ENCODE measurements at regions not wholly inside any gene's neighbourhood (a gene's known extent, or its start where the extent isn't known, plus 50 kb on each side); places are given as distances from the start of the nearest gene placed in this dataset.

DNA sequence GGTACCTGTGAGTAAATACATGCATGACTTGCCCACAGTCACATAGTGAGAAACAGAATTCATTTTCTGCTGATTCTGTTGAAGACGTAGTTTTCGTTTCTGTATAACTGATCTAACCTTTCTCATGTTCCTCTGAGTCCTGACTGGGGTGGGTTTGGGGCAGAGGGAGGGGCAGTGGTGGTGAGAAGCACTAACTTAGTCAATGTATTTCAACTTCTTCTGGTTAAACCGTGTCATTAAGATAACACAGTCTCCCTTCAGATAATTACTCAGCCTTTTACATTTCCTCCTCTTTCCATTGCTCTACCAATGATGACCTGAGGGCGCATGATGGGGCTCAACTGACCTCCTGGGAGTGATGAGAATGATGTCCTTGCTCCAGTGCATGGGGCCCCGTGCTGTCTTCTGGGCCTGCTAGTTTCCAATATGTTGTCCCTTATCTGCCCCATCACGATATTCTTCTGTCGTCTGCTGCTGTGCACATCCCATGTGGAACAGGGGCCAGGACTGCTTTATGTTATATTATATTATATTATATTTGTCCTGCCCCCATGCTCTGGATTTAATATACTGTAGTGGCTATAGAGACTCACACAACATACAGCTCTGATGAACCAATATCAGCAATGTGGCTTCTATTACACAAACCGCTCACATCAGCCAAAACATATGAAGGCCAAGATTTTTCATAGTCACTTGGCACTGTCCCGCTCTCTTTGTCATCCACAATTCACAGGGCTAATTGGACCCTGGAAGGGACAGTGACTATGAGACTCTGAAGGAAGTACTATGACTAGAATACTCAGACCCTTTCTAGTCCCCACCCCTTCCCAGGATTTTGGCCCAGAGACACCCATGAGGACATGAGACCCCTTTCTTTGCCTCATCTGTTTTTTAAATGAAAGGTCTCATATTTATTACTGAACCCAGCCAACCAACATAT is 407.1 kb upstream of the MCTP2 start:
- H3K36me3 ChIP-seq = no peaks in the 10 kb centered on the region
- no peaks in the 10 kb centered on the region for H3K27me3 ChIP-seq
- H3K9me3 ChIP-seq = no peaks in the 10 kb centered on the region
- no peaks in the 10 kb centered on the region for H3K4me1 ChIP-seq (ENCODE audit: control insufficient read depth in 1 of 2, insufficient read depth in 1 of 2, low read depth in 1 of 2, low read length in 1 of 2)
- no peak overlapping the region for H3K27ac ChIP-seq
- no peak overlapping the region for H3K4me3 ChIP-seq (ENCODE audit: low read depth in 1 of 2, low read length in 1 of 2)
- TF ChIP-seq, protein P1, sequence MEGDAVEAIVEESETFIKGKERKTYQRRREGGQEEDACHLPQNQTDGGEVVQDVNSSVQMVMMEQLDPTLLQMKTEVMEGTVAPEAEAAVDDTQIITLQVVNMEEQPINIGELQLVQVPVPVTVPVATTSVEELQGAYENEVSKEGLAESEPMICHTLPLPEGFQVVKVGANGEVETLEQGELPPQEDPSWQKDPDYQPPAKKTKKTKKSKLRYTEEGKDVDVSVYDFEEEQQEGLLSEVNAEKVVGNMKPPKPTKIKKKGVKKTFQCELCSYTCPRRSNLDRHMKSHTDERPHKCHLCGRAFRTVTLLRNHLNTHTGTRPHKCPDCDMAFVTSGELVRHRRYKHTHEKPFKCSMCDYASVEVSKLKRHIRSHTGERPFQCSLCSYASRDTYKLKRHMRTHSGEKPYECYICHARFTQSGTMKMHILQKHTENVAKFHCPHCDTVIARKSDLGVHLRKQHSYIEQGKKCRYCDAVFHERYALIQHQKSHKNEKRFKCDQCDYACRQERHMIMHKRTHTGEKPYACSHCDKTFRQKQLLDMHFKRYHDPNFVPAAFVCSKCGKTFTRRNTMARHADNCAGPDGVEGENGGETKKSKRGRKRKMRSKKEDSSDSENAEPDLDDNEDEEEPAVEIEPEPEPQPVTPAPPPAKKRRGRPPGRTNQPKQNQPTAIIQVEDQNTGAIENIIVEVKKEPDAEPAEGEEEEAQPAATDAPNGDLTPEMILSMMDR (IDR thresholded peaks at IDR 0.05) = no peak

DNA sequence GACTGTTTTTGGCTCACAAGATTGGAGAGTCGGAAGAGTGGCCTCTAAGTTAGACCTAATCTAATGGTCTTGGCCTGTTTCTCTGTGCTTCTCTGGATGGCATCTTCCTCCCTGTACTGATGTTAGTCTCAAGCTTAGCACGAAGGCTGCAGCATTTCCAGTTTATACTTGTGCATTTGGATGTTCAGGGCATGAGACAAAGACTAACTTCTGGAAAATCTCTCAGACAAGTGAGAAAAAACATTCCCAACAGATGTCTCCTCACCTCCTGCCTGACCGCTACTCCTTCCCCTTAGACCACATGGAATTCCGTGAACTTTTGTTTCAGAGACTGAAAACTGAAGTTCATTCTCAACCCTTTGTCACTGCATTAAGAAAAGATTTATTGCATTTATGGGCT is 410.8 kb upstream of the MCTP2 start:
- no peaks in the 10 kb centered on the region for H3K4me1 ChIP-seq (ENCODE audit: control insufficient read depth in 1 of 2, insufficient read depth in 1 of 2, low read depth in 1 of 2, low read length in 1 of 2)
- TF ChIP-seq, protein P1 (IDR thresholded peaks at IDR 0.05) = no peak
- no peak overlapping the region for H3K4me3 ChIP-seq (ENCODE audit: low read depth in 1 of 2, low read length in 1 of 2)
- no peak overlapping the region for H3K27ac ChIP-seq
- H3K27me3 ChIP-seq = no peaks in the 10 kb centered on the region
- no peaks in the 10 kb centered on the region for H3K9me3 ChIP-seq
- no peaks in the 10 kb centered on the region for H3K36me3 ChIP-seq

DNA sequence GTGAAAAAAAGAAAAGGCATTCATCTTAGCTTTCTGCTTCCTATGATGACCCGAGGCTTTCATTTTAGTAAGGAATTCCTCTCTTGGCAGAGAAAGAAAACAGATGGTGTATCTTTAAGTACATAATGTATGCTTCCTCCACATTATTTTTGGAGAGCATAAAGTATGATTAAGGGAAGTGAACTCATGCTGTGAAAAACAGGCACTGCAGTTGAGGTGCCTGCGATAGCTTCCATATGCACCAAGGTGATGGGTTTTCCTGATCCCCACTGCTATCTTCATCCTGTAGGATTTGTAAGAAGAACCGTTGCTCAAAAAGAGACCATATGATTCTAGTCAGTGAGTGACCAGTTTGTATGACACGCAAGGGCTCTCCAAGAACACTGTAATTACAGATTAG is 411.5 kb upstream of the MCTP2 start:
- TF ChIP-seq, protein P1 (IDR thresholded peaks at IDR 0.05) = no peak
- Histone ChIP-seq H3K36me3 (no peaks in the 10 kb centered on the region), H3K9me3 (no peaks in the 10 kb centered on the region), H3K4me1 (ENCODE audit: control insufficient read depth in 1 of 2, insufficient read depth in 1 of 2, low read depth in 1 of 2, low read length in 1 of 2) (no peaks in the 10 kb centered on the region), H3K4me3 (ENCODE audit: low read depth in 1 of 2, low read length in 1 of 2) (no peak overlapping the region), H3K27me3 (no peaks in the 10 kb centered on the region), H3K27ac (no peak overlapping the region)

DNA sequence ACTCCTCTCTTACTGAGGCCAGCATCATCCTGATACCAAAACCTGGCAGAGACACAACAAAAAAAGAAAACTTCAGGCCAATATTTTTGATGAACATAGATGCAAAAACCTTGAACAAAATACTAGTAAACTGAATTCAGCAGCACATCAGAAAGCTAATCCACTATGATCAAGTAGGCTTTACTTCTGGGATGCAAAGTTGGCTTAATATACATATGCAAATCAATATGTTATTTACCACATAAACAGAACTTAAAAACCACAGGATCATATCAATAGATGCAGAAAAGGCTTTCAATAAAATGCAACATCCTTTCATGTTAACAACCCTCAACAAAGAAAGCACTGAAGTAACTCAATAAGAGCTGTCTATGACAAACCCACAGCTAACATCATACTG is 414.5 kb upstream of the MCTP2 start:
- TF ChIP-seq, protein P1 (IDR thresholded peaks at IDR 0.05) = no peak

DNA sequence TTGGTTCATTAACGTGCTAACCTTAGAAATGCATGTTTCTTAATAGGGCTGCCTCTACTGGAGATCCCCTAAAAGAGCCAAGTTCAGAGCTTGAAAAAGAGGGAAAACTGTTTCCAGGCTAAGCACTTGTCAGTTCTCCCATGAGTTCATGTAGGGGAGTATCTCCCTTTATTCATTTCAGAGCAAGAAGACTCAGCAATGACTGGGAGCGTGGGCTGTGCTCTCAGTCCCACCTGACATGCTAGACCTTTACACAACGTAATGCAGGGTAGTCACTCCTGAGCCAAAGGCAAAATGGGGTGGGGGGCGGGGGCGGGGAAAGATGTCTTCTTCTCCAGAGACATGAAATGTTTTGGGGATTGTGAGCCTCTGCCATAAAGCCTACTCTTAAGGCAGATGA is 420.1 kb upstream of the MCTP2 start:
- Histone ChIP-seq H3K4me3 (ENCODE audit: low read depth in 1 of 2, low read length in 1 of 2) (no peak overlapping the region), H3K27ac (no peak overlapping the region), H3K4me1 (ENCODE audit: control insufficient read depth in 1 of 2, insufficient read depth in 1 of 2, low read depth in 1 of 2, low read length in 1 of 2) (no peaks in the 10 kb centered on the region), H3K36me3 (no peaks in the 10 kb centered on the region), H3K27me3 (peaks cover 13% of the 10 kb centered on the region), H3K9me3 (no peaks in the 10 kb centered on the region)
- TF ChIP-seq, protein P1 (IDR thresholded peaks at IDR 0.05) = no peak

More for the DNA sequence above, 414.5 kb upstream of the MCTP2 start:
- Histone ChIP-seq H3K27ac (no peak overlapping the region), H3K9me3 (no peaks in the 10 kb centered on the region), H3K27me3 (peaks cover 13% of the 10 kb centered on the region), H3K4me3 (ENCODE audit: low read depth in 1 of 2, low read length in 1 of 2) (no peak overlapping the region), H3K36me3 (no peaks in the 10 kb centered on the region), H3K4me1 (ENCODE audit: control insufficient read depth in 1 of 2, insufficient read depth in 1 of 2, low read depth in 1 of 2, low read length in 1 of 2) (no peaks in the 10 kb centered on the region)

All from neutrophil (primary cell).